HEK293 (cell line): ENCODE measurements at regions not wholly inside any gene's neighbourhood (a gene's known extent, or its start where the extent isn't known, plus 50 kb on each side); places are given as distances from the start of the nearest gene placed in this dataset.
A peak's percentile ranks its signal among the peaks of the same experiment; 100 is the strongest.

ENCODE experiments used
- CTCF ChIA-PET: fragments of 350-600 bp; formaldehyde crosslinking; extraction: SDS; loops from one replicate; lab custom pipeline; 2021; ENCODE audit warnings: antibody characterized with exemption; lab: Yijun Ruan, JAX
- POLR2A ChIA-PET: fragments of 300-600 bp; formaldehyde crosslinking; extraction: SDS; loops from one replicate; lab custom pipeline; 2020; ENCODE audit warnings: antibody characterized with exemption, inconsistent platforms; lab: Yijun Ruan, JAX
- H3K27ac ChIP-seq: fragments of 200-500 bp; sonication (Bioruptor generic); 2 replicates; pipeline ENCODE4 v1.5.1; 2014; ENCODE audit warnings: low read depth, low read length, control low read depth, inconsistent platforms; ENCODE audit errors: extremely low read depth
- H3K36me3 ChIP-seq, 2 experiments: fragments of 200-500 bp in 1 of 2; sonication (Bioruptor generic) in 1 of 2; 1 replicate in 1 of 2; 2 replicates in 1 of 2; pipeline ENCODE4 v1.5.1; 2014 to 2017; ENCODE audit warnings: inconsistent platforms in 2 of 2, low read length in 2 of 2; ENCODE audit not compliant: control insufficient read depth in 2 of 2, insufficient read depth in 1 of 2
- H3K4me1 ChIP-seq: fragments of 200-500 bp; sonication (Bioruptor generic); 2 replicates; pipeline ENCODE4 v1.5.1; 2014; ENCODE audit warnings: mild to moderate bottlenecking, low read length, inconsistent platforms; ENCODE audit not compliant: control insufficient read depth, insufficient read depth
- H3K4me3 ChIP-seq: 2 replicates; pipeline ENCODE4 v1.5.1; 2011; ENCODE audit warnings: low read depth, mild to moderate bottlenecking, control low read depth, low read length, moderate library complexity
- H3K9me3 ChIP-seq: fragments of 200-500 bp; sonication (Bioruptor generic); 2 replicates; pipeline ENCODE4 v1.5.1; 2014; ENCODE audit warnings: low read depth, low read length, inconsistent platforms; ENCODE audit not compliant: control insufficient read depth, insufficient read depth
- BCL11B ChIP-seq: fragments of 450-650 bp; formaldehyde crosslinking; IDR thresholded peaks from 2 replicates; pipeline ENCODE4 v1.5.1; 2016; ENCODE audit warnings: low read depth, missing biosample characterization, missing genetic modification characterization
- GLI2 ChIP-seq: fragments of 450-650 bp; formaldehyde crosslinking; IDR thresholded peaks from 2 replicates; pipeline ENCODE4; 2017; ENCODE audit warnings: missing biosample characterization, missing genetic modification characterization, low read depth, borderline replicate concordance
- GLIS1 ChIP-seq: fragments of 450-650 bp; formaldehyde crosslinking; IDR thresholded peaks from 2 replicates; pipeline ENCODE4 v1.5.1; 2016; ENCODE audit warnings: missing biosample characterization, missing genetic modification characterization
- HOXD13 ChIP-seq: sonication (generic); formaldehyde crosslinking; IDR thresholded peaks from 2 replicates; pipeline ENCODE4 v1.8.0; 2022; ENCODE audit warnings: missing genetic modification reagents, borderline replicate concordance
- KLF16 ChIP-seq: fragments of 450-650 bp; formaldehyde crosslinking; IDR thresholded peaks from 2 replicates; pipeline ENCODE4 v1.5.1; 2017; ENCODE audit warnings: missing biosample characterization, missing genetic modification characterization
- SALL2 ChIP-seq: fragments of 450-650 bp; formaldehyde crosslinking; IDR thresholded peaks from 2 replicates; pipeline ENCODE4 v1.5.0; 2017; ENCODE audit warnings: missing biosample characterization, mild to moderate bottlenecking, missing genetic modification characterization, borderline replicate concordance
- SP7 ChIP-seq: fragments of 450-650 bp; formaldehyde crosslinking; IDR thresholded peaks from 2 replicates; pipeline ENCODE4 v1.5.1; 2016; ENCODE audit warnings: missing biosample characterization, missing genetic modification characterization
- ZBTB7A ChIP-seq: fragments of 450-650 bp; formaldehyde crosslinking; IDR thresholded peaks from 2 replicates; pipeline ENCODE4 v1.5.1; 2016; ENCODE audit warnings: low read depth, missing biosample characterization, missing genetic modification characterization
- ZFHX2 ChIP-seq: fragments of 450-650 bp; formaldehyde crosslinking; conservative IDR thresholded peaks from 2 replicates; pipeline ENCODE4 v1.5.1; 2016; ENCODE audit warnings: missing biosample characterization, missing genetic modification characterization
- ZNF121 ChIP-seq: fragments of 450-650 bp; formaldehyde crosslinking; IDR thresholded peaks from 2 replicates; pipeline ENCODE4 v1.5.1; 2016; ENCODE audit warnings: missing biosample characterization, missing genetic modification characterization
- ZNF140 ChIP-seq: fragments of 450-650 bp; formaldehyde crosslinking; IDR thresholded peaks from 2 replicates; pipeline ENCODE4 v1.5.1; 2016; ENCODE audit warnings: missing biosample characterization, missing genetic modification characterization
- ZNF184 ChIP-seq: fragments of 450-650 bp; IDR thresholded peaks from 2 replicates; pipeline ENCODE4 v1.5.1; 2018; ENCODE audit warnings: missing biosample characterization, mild to moderate bottlenecking, missing genetic modification characterization
- ZNF2 ChIP-seq: fragments of 450-650 bp; formaldehyde crosslinking; IDR thresholded peaks from 2 replicates; pipeline ENCODE4 v1.5.1; 2016; ENCODE audit warnings: missing biosample characterization, missing genetic modification characterization
- ZNF214 ChIP-seq: fragments of 450-650 bp; formaldehyde crosslinking; IDR thresholded peaks from 2 replicates; pipeline ENCODE4 v1.5.1; 2017; ENCODE audit warnings: missing biosample characterization, mild to moderate bottlenecking, missing genetic modification characterization, borderline replicate concordance
- ZNF341 ChIP-seq: fragments of 450-650 bp; formaldehyde crosslinking; IDR thresholded peaks from 2 replicates; pipeline ENCODE4; 2016; ENCODE audit warnings: low read depth, missing biosample characterization, missing genetic modification characterization
- ZNF394 ChIP-seq: fragments of 450-650 bp; formaldehyde crosslinking; IDR thresholded peaks from 2 replicates; pipeline ENCODE4 v1.5.1; 2016; ENCODE audit warnings: missing biosample characterization, missing genetic modification characterization, mild to moderate bottlenecking, moderate library complexity, borderline replicate concordance
- ZNF555 ChIP-seq: fragments of 450-650 bp; formaldehyde crosslinking; conservative IDR thresholded peaks from 2 replicates; pipeline ENCODE4 v1.5.1; 2017; ENCODE audit warnings: missing biosample characterization, mild to moderate bottlenecking, missing genetic modification characterization, inconsistent platforms
- ZNF830 ChIP-seq: fragments of 450-650 bp; IDR thresholded peaks from 2 replicates; pipeline ENCODE4 v1.5.0; 2018; ENCODE audit warnings: missing biosample characterization, missing genetic modification characterization, low read depth, mild to moderate bottlenecking, moderate library complexity
- TF ChIP-seq, protein P1 (sequence below): fragments of 450-650 bp; formaldehyde crosslinking; IDR thresholded peaks from 2 replicates; pipeline ENCODE4 v1.5.1; 2016; ENCODE audit warnings: missing biosample characterization, missing genetic modification characterization

DNA sequence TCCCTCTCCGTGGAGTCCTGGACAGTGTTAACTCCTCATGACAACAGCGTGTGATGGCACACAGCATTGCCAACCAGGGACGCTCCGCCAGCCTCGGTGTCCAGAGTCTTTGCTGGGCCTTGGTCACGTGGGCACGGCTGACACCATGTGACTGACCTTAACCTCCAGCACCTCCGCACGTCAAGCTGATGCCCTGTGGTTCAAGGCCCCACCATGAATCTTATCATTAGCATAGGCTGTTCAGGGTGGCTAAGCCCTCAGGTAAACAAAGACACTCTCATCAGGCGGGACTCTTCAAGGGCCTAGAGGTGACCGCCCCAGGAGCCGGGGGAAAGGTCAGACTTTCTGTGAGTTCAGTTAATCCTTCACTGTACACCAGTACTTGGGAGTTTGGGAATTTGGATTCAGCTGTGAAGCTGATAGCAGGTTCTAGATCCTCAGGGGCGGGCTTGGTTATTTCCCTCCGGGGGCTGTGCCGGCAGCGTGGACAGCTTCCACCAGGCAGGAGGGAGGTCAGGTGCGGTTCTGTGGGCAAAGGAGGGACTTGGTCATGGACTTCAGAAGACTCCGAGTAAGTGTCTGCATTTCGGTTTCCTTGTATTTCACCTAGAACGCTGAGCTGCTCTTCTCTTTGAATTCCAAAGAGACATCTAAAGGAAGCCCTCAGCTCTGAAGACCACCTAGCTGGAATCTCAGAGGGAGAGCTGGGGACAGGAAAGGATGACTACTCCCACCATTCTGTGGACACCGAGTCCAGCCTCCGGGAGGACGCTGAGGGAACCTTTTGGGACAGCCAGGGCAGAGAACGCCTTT lies 195.5 kb upstream of the CIBAR2 start:
- POLR2A ChIA-PET, result no interaction called here
- TF ChIP-seq KLF16 (tag by site-specific recombination) (no peak), BCL11B (tag by site-specific recombination) (no peak)
- H3K9me3 ChIP-seq, result no peaks in the 10 kb centered on the region
- no peaks in the 10 kb centered on the region for H3K4me1 ChIP-seq
- no peaks in the 10 kb centered on the region for H3K36me3 ChIP-seq
- no peak overlapping the region for H3K27ac ChIP-seq
- H3K4me3 ChIP-seq, result no peak overlapping the region
- CTCF ChIA-PET, result interaction anchor here (0.9 to 2.5 kb wide), 7 partner anchors 8 to 302 kb away, joined by 3 to 9 read pairs (median 4); no protein-coding TSS in a partner anchor

DNA sequence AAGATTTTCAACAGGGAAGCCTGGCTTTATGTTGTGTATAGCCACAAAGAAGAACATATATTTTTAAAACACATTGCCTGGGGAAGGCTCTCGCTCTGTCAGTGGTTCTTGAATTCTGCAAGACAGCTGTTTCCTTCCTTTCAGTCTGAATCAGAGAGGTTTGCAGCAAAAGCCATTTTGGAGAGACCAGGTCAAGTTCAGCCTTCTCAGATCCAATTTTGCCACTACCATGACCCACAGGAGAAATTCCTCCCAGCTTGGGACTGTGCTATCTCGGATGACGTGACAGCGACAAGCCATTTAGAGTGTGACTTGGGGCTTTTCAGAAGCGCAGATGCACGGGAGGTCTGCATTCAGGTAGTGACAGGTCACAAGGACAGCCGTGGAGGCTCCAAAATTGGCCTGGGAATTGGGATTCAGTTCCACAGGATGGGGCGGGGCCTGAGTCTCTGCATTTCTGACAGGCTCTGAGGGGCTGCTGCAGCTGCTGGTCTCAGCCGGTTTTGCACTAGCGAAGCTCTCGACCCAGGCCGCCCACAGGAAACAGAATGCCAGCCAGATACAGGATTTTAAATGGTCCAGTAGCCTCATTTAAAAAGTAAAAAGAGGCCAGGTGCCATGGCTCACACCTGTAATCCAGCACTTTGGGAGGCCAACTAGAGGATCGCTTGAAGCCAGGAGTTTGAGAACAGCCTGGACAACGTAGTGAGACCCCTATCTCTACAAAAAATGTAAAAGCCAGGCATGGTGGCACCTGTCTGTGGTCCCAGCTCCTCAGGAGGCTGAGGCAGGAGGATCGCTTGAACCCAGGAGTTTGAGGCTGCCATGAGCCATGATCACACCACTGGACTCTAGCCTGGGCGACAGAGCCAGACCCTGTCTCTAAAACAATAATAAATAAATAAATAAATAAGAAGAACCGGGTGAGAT lies 196.6 kb upstream of the CIBAR2 start:
- H3K9me3 ChIP-seq, result no peaks in the 10 kb centered on the region
- no peaks in the 10 kb centered on the region for H3K36me3 ChIP-seq
- ChIA-PET CTCF (interaction anchor here (0.9 to 1.5 kb wide), 5 partner anchors 22 to 301 kb away, joined by 3 to 6 read pairs (median 3); no protein-coding TSS in a partner anchor), POLR2A (interaction anchor here (0.5 kb wide), 1 partner anchor 1008 kb away, joined by 3 read pairs; no protein-coding TSS in a partner anchor)
- H3K27ac ChIP-seq, result no peak overlapping the region
- no peak overlapping the region for H3K4me3 ChIP-seq
- no peaks in the 10 kb centered on the region for H3K4me1 ChIP-seq
- peak; percentile 92 for TF ChIP-seq ZNF121 (tag by site-specific recombination)
- TF ChIP-seq HOXD13, result no peak

DNA sequence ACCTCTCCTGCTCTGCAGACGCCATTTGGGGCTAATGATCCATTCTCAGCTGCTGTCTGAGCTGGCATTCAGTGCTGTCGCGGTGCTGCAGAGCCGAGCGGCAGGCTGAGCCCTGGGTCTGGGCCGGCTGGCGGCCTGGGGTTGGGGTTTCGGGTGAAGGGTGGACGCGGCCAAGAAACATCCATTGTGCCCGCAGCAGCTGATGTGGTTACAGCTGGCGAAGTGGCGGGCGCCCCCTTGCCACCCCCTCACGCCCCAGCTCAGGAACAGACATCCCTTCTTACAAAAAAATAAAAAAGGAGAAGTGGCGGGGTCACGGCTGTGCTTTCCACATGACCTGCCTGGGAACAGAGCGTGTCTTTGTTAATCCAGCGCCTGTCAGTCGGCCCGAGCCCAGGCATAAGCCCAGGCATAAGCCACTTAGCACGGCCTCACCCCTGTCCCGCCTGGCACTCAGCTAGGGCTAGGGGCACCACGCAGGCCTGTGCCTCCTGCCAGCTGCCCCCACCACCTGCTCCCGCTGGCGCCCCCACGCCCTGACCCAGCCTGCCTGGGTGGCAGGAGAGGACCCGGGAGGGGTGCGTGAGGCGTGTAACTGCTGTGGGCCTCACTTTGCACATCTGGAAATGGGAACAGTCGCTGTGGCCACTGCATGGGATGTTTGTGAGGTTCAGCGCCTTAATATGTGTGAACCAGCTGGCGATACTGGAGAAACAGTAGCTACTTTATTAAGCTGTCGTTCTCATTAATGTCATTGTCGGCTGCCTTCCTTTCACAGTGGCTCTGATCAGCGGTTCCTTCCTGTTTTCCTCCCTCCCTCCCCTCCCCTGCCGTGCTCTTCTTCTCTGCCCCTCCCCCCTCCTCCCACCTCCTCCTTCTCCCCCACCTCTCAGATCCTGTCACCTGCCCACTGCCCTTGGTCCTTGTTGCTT lies 197.7 kb upstream of the CIBAR2 start:
- H3K27ac ChIP-seq, result no peak overlapping the region
- POLR2A ChIA-PET, result interaction anchor here (0.5 kb wide), 1 partner anchor 1007 kb away, joined by 3 read pairs; no protein-coding TSS in a partner anchor
- TF ChIP-seq ZNF140 (tag by site-specific recombination), result no peak
- peak; percentile 72 for TF ChIP-seq ZNF341 (tag by site-specific recombination)
- TF ChIP-seq, all 188 proteins: peak for 1
- CTCF ChIA-PET, result interaction anchor here (1.0 to 1.5 kb wide), 2 partner anchors 37 to 195 kb away, joined by 3 to 4 read pairs; no protein-coding TSS in a partner anchor
- Histone ChIP-seq H3K9me3 (no peaks in the 10 kb centered on the region), H3K36me3 (no peaks in the 10 kb centered on the region), H3K4me3 (no peak overlapping the region), H3K4me1 (no peaks in the 10 kb centered on the region)

DNA sequence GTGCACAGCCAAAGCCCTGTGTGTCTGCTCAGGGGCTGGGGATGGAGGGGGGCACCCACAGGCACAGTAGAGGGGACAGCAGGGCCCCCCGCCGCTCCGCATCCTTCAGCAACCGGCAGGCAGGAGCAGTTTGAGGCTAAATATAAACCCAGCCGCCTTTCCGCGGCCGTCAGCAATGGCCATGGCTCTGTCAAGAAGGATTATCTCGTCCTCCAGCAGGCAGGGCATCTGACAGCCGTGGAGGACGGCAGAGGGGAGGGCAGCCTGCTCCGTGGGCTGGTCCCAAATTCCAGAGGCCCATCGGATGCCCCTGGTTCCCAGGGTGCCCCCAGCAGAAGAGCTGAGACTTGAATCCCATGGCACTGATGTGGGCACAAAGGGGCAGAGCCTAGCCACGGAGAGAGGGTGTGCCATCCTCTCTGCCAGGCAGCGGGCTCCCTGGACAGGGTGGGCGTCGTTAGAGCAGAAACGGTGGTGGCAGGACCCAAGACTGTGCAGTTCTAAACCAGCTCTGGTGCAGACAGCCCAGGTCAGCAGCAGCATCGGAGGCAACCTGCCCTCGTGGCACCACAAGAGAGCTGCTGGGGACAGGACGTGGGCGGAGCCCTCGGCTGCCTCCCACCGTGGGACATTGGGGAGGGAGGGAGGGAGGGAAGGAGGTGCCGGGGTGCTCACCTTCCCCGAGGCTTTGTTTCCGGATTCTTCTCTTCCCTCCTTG lies 198.8 kb upstream of the CIBAR2 start:
- CTCF ChIA-PET, result no interaction called here
- TF ChIP-seq SALL2 (tag by site-specific recombination) (no peak), ZNF830 (tag by site-specific recombination) (no peak), ZBTB7A (tag by site-specific recombination) (no peak), ZNF184 (tag by site-specific recombination) (no peak), ZNF2 (tag by site-specific recombination) (no peak), SP7 (tag by site-specific recombination) (no peak), GLIS1 (tag by site-specific recombination) (peak; percentile 59; the same call in 1 of the 2 replicates), ZFHX2 (tag by site-specific recombination) (peak; percentile 48; the same call in 1 of the 2 replicates), ZNF214 (no peak), ZNF394 (tag by site-specific recombination) (no peak), GLI2 (no peak), ZNF555 (tag by site-specific recombination) (no peak)
- TF ChIP-seq, protein P1, sequence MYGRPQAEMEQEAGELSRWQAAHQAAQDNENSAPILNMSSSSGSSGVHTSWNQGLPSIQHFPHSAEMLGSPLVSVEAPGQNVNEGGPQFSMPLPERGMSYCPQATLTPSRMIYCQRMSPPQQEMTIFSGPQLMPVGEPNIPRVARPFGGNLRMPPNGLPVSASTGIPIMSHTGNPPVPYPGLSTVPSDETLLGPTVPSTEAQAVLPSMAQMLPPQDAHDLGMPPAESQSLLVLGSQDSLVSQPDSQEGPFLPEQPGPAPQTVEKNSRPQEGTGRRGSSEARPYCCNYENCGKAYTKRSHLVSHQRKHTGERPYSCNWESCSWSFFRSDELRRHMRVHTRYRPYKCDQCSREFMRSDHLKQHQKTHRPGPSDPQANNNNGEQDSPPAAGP (tag by site-specific recombination), result no peak

More for the DNA sequence above, 198.8 kb upstream of the CIBAR2 start:
- no peaks in the 10 kb centered on the region for H3K36me3 ChIP-seq
- POLR2A ChIA-PET, result no interaction called here
- no peaks in the 10 kb centered on the region for H3K9me3 ChIP-seq
- no peaks in the 10 kb centered on the region for H3K4me1 ChIP-seq
- no peak overlapping the region for H3K27ac ChIP-seq
- no peak overlapping the region for H3K4me3 ChIP-seq
